Uterus (tissue), 2 donors: ENCODE measurements at regions not wholly inside any gene's neighbourhood (a gene's known extent, or its start where the extent isn't known, plus 50 kb on each side); places are given as distances from the start of the nearest gene placed in this dataset.

Experiments
- POLR2A ChIP-seq, 2 donors: fragments of 450-650 bp; IDR thresholded peaks; one replicate each; pipeline ENCODE4 v1.6.1; 2016; ENCODE audit warnings: antibody characterized with exemption in 2 of 2, mild to moderate bottlenecking in 1 of 2, moderate library complexity in 1 of 2
- TF ChIP-seq, protein P1 (sequence below), 4 experiments: fragments of 200-600 bp in 2 of 4; fragments of 450-650 bp in 2 of 4; sonication (generic) in 2 of 4; IDR thresholded peaks; one replicate each; pipeline ENCODE4 v1.5.1; 2016 to 2019; ENCODE audit warnings: antibody characterized with exemption in 4 of 4, mild to moderate bottlenecking in 2 of 4, moderate library complexity in 1 of 4

DNA sequence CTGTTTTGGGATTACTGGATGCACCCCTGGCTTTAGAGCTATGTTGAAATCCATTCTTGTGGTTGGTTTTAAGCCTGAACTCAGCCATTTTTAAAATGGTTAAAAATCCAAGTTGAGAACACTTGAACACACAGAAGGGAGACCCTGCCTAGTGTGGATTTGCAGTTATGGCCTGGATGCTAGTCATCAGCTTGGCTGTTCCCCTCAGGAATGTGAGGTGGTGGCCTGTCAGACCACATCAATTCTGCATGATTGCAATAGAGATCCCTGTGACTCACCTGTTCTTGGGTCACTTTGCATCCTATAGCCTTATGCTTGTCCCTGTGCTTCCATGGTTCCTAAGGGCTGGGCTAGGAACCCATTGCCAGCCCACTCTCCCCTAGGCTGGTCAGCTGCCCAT, 454.1 kb downstream of the ATP23 start:
- TF ChIP-seq, protein P1, sequence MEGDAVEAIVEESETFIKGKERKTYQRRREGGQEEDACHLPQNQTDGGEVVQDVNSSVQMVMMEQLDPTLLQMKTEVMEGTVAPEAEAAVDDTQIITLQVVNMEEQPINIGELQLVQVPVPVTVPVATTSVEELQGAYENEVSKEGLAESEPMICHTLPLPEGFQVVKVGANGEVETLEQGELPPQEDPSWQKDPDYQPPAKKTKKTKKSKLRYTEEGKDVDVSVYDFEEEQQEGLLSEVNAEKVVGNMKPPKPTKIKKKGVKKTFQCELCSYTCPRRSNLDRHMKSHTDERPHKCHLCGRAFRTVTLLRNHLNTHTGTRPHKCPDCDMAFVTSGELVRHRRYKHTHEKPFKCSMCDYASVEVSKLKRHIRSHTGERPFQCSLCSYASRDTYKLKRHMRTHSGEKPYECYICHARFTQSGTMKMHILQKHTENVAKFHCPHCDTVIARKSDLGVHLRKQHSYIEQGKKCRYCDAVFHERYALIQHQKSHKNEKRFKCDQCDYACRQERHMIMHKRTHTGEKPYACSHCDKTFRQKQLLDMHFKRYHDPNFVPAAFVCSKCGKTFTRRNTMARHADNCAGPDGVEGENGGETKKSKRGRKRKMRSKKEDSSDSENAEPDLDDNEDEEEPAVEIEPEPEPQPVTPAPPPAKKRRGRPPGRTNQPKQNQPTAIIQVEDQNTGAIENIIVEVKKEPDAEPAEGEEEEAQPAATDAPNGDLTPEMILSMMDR (IDR thresholded peaks at IDR 0.05) = no peak
- TF ChIP-seq POLR2A (IDR thresholded peaks at IDR 0.05) = no peak
